Motor neuron (in vitro differentiated cells): ENCODE measurements at regions not wholly inside any gene's neighbourhood (a gene's known extent, or its start where the extent isn't known, plus 50 kb on each side); places are given as distances from the start of the nearest gene placed in this dataset.

Experiments
- ATAC-seq, 8 experiments: fragments of 200-7000 bp; cut with Tn5 transposase; replicated peaks in 6 of 8; 2 replicates each; pipeline ENCODE4 v1.8.0; 2021; ENCODE audit warnings: mild to moderate bottlenecking in 8 of 8, moderate library complexity in 8 of 8
- H3K27ac ChIP-seq, 2 donors: fragments of 250-450 bp; sonication (Bioruptor Pico); 2 replicates each; pipeline ENCODE4 v1.9.0; 2021; ENCODE audit warnings: antibody characterized with exemption in 2 of 2, mild to moderate bottlenecking in 2 of 2, moderate library complexity in 1 of 2
- H3K4me1 ChIP-seq, 2 donors: fragments of 250-450 bp; sonication (Bioruptor Pico); replicated peaks in 1 of 2; 2 replicates each; pipeline ENCODE4 v1.6.1; 2021; ENCODE audit warnings: antibody characterized with exemption in 2 of 2, mild to moderate bottlenecking in 2 of 2, moderate library complexity in 1 of 2
- H3K4me3 ChIP-seq, 5 donors: fragments of 250-450 bp; sonication (Bioruptor Pico); 2 replicates each; pipeline ENCODE4 v1.9.0; 2021; ENCODE audit warnings: antibody characterized with exemption in 5 of 5, mild to moderate bottlenecking in 5 of 5, moderate library complexity in 4 of 5
- WGBS, 10 experiments: fragments of 450-650 bp; shearing (Covaris generic); methylation state at CpG; one replicate each; pipeline ENCODE4 v1.0.0; 2022; 5-methylcytosine and 5-hydroxymethylcytosine counted together
- in situ Hi-C, 9 experiments: fragments of 400-800 bp; cut with MboI; loops; one replicate each; pipeline ENCODE4 v1.15.0; 2021; ENCODE audit warnings: low sequenced_read_pairs in 9 of 9, low pct_unique_long_range_greater_than_20kb in 2 of 9; ENCODE audit not compliant: unreplicated experiment in 9 of 9

DNA sequence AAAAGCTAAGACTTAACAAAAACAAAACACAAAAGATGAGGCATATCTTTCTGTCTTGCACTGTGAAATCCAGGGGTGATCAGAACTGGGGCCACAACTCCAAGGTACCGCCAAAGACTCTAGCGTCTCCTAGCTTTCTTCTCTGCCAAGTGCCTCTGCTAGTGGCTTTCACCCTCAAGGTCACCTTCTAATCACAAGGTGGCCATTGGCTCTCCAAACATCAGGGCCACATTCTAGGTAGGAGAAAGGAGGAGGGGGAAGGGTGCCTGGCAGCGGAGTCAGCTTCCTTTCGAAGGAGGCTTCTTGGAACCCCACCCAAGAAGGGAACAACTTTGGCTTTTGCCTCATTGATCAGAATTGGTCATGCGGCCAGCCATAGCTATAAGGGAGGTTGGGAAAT, 168.8 kb upstream of the SMAD3 start:
- Histone ChIP-seq H3K4me3 (no peak overlapping the region), H3K27ac (no peak overlapping the region), H3K4me1 (no peaks in the 10 kb centered on the region)
- 80 to 100% (median 98%) methylated on average over 1 to 5 of the region's 5 CpGs; no CpG with 5 or more reads in 2 of the 10 experiments for WGBS, 10 experiments
- in situ Hi-C loops = no loop called here
- ATAC-seq = no peak

DNA sequence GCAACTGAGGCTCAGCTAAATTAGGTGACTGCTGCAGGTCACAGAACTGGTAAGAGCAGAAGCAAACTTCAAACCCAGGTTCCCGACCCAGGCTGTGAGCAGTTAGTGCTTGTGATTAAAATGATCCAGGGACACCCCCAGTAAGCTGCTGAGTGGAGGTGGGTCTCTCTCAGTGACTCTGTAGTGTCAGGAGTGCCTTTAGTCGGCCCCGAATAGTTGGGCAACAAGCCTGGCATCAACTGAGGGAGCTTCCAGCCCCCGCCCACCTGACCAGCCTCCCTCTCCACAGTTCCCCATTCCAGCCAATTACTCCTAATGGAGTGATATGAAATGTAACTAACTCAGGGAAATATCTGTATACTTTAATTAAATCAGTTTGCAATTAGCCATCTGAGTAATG, 168.0 kb upstream of the SMAD3 start:
- Histone ChIP-seq H3K4me3 (no peak overlapping the region), H3K27ac (no peak overlapping the region), H3K4me1 (no peaks in the 10 kb centered on the region)
- WGBS, 10 experiments = 33 to 83% (median 80%) methylated on average over 1 to 3 of the region's 4 CpGs; no CpG with 5 or more reads in 5 of the 10 experiments
- ATAC-seq = no peak
- in situ Hi-C loops = no loop called here

DNA sequence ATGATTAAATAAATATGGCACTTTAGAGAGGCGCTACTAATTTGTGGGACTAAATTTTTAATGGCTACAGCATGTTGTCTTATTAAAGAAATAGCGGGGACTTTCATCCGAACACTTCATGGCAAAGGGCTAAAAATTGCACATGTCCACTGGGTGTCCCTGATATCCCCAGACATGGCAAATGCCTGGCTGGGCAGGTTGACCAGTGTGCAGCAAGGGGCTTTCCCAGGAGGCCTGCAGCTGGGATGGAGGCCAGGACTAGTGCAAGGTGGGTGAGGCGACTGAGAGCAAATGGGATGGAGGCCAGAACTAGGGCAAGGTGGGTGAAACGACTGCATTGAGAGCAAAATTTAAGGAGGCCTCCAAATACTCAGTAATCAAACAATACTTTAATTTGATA, 167.4 kb upstream of the SMAD3 start:
- no peaks in the 10 kb centered on the region for H3K4me1 ChIP-seq
- ATAC-seq = no peak
- H3K27ac ChIP-seq = no peak overlapping the region
- no peak overlapping the region for H3K4me3 ChIP-seq
- in situ Hi-C loops = no loop called here
- WGBS, 10 experiments = 75 to 100% (median 91%) methylated on average over 1 to 5 of the region's 5 CpGs; no CpG with 5 or more reads in 2 of the 10 experiments

DNA sequence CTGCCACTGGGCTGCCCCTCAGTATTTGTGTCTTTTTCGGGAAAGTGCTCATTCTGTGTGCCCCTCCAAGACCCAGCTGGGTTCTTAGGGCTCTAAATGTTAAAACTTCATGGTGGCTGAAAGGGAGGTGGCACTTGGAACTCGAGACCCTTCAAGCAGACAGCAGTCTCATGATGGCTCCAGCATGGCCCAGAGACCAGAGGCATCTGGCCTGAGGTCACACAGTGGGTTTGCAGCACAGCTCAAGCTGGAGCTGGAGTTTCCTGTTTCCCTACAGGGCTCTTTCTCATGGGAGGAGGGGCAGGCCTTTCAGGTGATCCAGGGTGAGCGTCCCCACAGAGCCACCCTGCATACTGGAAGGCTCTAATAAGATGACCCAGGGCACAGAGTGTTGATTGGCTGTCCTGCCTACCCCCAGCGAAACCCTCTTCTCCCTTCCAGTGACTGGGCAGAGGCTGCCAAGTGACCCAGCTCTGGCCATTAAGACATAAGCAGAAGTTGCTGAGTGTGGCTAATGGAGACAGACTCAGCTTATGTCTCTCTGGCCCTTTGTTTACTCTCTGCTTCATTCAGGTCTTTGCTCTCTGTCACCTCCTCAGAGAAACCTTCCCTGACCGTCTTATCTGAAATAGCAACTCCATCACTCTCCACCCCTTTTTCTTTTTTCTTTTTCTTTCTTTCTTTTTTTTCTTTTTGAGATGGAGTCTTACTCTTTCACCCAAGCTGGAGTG, 166.6 kb upstream of the SMAD3 start:
- ATAC-seq = no peak
- no peak overlapping the region for H3K27ac ChIP-seq
- H3K4me1 ChIP-seq = no peaks in the 10 kb centered on the region
- in situ Hi-C loops = no loop called here
- H3K4me3 ChIP-seq = no peak overlapping the region
- WGBS, 10 experiments = 65 to 100% (median 83%) methylated on average over 1 to 5 of the region's 5 CpGs

DNA sequence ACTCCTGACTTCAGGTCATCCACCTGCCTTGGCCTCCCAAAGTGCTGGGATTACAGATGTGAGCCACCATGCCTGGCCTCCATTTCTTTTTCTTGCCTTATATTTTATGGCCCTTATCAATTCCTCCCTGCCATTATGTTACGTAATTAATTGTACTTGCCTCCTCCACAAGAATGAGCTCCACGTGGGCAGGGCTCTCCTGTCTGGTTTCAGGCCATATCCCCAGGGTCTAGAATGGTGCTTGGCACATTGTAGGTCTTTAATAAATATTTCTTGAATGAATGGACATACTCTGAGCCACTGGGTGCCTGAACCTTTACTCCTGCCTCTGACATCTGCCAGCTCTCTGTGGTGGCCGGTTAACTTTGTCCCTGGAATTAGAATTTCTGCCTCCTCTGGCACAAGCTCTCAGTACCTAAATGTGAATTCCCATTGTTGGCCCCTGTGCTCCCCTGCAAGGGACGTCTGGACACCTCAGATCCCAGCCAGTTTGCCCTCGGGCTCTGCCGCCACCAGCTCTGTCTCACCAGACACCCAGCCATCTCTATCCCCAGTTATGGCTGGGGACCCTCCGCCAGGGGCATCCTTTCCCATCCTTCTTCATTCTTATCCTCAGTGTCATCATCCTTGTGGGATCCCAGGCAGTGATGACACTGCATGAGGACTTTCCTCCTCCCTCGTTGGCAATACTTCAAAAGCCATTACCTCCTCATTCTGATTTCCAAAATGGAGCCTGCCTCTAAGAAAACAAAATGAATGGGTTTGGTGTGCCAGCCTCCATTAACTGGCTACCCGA, 165.6 kb upstream of the SMAD3 start:
- H3K4me1 ChIP-seq = no peaks in the 10 kb centered on the region
- H3K4me3 ChIP-seq = no peak overlapping the region
- in situ Hi-C loops = no loop called here
- no peak for ATAC-seq
- WGBS, 10 experiments = 55 to 100% (median 85%) methylated on average over 2 to 9 of the region's 9 CpGs; no CpG with 5 or more reads in 1 of the 10 experiments
- no peak overlapping the region for H3K27ac ChIP-seq

DNA sequence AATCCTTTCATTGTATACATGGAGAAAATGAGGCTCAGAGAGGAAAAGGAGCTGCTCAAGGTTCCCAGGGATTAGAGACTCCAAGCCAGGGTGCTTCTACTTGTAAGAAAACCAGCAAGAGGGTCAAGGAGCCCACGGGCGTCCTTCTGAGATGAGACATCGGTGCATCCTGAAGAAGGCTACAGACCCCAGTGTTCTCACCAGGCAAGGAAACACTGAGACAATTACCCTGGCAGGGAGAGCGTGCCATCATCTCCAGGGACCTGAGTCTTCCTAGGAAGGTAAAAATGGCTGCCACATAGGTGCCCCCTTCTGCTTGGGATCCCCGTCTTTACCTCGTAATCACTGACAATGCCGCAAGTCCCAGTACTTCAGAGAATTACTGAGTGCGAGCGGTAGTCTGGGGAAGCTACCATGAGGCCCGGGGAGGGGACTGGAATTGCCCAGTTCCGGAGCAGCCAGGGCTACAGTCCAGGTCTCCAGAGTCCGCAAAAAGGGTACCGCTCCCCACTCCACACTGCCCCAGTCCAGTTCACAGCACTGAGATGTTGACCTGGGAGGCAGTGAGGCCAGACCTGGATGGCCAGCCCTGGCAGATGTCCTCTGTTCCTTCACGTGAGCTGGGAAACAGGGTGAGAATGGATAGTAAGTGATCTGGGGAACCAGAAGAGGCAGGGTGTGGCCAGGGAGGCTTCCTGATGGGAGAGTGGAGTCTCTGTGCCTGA, 164.7 kb upstream of the SMAD3 start:
- WGBS, 10 experiments = 69 to 100% (median 93%) methylated on average over 2 to 12 of the region's 14 CpGs; no CpG with 5 or more reads in 3 of the 10 experiments
- no peak overlapping the region for H3K27ac ChIP-seq
- no peak for ATAC-seq
- in situ Hi-C loops = no loop called here
- no peak overlapping the region for H3K4me3 ChIP-seq
- H3K4me1 ChIP-seq = no peaks in the 10 kb centered on the region

DNA sequence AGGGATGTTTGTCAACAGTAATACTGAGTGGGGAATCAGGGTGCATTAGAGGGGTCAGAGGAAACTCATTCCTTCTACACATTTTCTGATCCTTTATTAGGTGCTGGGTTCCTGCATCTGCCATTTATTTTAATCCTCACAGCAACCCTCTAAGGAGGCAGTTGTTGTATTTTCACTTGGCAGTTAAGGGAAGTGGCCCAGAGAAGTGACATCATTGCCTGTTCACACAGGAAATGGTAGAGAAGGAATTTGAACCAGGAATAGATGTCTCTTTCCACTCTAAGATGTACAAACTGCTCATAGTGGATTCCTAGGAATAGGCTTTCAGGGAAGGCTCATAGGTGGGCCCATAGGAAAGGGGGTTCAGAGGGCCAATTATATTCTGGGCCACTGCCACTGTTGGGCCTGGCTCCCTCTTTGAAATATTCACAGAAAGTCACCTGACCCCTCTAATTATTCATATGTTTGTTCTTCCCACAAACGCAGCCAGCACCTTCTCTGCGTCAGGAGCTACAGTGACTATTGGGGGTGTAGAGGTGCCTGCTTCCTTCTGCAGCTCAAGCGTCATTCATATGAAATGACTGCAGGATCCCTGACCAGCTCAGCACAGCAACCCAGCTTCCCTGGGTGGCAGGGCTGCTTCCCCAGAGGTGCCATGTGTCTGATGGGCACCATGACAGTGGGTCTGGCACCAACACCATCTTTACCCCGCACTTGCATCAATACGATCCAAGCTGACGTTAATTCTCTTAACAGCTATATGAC, 163.9 kb upstream of the SMAD3 start:
- Histone ChIP-seq H3K4me1 (peaks cover 2 to 4% of the 10 kb centered on the region in 2 donors), H3K4me3 (no peak overlapping the region), H3K27ac (no peak overlapping the region)
- 82 to 100% (median 98%) methylated on average over 1 to 6 of the region's 6 CpGs; no CpG with 5 or more reads in 2 of the 10 experiments for WGBS, 10 experiments
- peak in 2 of 8 experiments; percentile 48 to 50 for ATAC-seq
- in situ Hi-C loops = no loop called here

DNA sequence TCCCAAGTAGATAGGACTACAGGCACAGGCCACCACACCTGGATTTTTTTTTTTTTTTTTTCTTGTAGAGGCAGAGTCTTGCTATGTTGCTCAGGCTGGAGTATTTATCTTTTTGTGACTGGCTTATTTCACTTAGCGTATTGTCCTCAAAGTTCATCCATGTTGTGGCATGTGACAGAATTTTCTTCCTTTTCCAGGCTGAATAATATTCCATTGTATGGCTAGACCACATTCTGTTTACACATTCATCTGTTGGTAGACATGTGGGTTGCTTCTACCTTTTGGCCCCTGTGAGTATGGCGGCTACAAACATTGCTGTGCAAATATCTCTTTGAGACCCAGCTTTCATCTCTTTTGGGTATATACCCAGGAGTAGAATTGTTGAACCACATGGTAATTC, 160.2 kb upstream of the SMAD3 start:
- no peak overlapping the region for H3K4me3 ChIP-seq
- ATAC-seq = no peak
- peaks cover 19 to 29% of the 10 kb centered on the region in 2 donors for H3K4me1 ChIP-seq
- in situ Hi-C loops = no loop called here
- WGBS, 10 experiments = 93 to 100% (median 100%) methylated on average over 1 to 2 of the region's 2 CpGs; no CpG with 5 or more reads in 2 of the 10 experiments
- no peak overlapping the region for H3K27ac ChIP-seq

DNA sequence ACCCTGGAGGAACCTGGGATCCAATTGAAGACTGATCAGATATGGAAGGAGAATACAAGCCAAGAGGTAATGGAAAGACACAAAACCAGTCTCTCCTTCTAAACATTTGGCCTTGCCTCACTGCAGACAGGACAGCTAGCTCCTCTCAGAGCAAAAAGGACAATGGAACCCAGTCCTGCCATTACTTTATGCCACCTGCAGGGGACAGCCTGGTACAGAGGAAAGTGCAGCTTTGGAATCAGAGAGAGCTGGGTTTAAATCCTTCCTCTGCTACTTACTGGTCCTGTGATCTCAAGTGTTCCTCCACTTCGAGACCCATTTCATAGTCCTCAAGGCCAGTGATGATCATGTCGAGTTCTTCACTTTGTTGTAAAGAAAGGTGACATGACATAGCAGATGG, 159.4 kb upstream of the SMAD3 start:
- Histone ChIP-seq H3K27ac (no peak overlapping the region), H3K4me1 (peaks cover 20 to 36% of the 10 kb centered on the region in 2 donors), H3K4me3 (no peak overlapping the region)
- no peak for ATAC-seq
- in situ Hi-C loops = no loop called here
- 80 to 100% (median 94%) methylated on average over 1 to 2 of the region's 2 CpGs; no CpG with 5 or more reads in 4 of the 10 experiments for WGBS, 10 experiments

DNA sequence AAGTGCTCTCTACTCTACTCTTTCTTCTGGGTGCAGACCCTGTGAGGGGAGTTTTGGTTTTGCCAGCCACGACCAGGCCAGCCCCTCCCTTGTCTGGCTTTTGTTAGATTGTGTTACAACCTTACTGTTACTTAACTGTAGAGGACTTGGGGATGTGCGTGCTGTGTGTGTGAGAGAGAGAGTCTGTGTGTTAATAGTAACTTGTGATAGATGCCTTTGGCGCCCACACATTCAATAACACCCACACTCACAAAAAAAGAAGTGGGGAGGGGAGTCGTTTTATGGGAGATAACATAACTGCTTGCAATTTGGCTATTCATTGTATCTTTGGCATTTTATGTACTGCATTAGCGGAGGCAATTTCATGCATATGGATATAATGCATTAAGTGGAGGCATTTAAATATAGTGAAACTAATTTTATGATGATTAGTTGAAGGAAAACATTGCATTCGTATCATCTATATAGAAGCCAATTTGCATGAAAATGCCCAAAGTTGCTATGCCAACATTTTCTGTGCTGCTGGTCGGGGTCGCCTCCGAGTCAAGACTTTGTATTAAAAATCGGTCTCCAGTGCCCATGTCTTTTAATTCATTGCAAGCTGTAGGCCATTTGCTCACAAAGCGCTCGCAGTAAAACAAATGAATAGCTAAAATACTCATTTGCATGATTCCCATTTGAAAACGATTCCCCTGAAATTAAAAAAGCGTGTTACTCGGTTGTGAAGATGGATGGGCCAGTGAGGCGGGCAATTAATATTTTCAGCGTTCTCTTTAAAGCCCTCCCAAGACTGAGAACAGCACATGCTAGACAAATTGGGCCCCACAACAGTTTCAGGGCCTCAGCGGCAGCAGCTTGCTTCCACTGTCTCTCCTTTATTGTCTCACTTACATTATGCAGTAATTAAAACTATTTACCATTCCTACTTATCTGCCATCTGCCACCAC, 158.5 kb upstream of the SMAD3 start:
- Histone ChIP-seq H3K27ac (peak overlapping the region; percentile 49 to 59), H3K4me1 (peaks cover 23 to 41% of the 10 kb centered on the region in 2 donors), H3K4me3 (no peak overlapping the region)
- WGBS, 10 experiments = 8 to 74% (median 21%) methylated on average over 2 to 16 of the region's 18 CpGs
- in situ Hi-C loops = no loop called here
- peak in 6 of 8 experiments; percentile 32 to 78 (median 66) for ATAC-seq

DNA sequence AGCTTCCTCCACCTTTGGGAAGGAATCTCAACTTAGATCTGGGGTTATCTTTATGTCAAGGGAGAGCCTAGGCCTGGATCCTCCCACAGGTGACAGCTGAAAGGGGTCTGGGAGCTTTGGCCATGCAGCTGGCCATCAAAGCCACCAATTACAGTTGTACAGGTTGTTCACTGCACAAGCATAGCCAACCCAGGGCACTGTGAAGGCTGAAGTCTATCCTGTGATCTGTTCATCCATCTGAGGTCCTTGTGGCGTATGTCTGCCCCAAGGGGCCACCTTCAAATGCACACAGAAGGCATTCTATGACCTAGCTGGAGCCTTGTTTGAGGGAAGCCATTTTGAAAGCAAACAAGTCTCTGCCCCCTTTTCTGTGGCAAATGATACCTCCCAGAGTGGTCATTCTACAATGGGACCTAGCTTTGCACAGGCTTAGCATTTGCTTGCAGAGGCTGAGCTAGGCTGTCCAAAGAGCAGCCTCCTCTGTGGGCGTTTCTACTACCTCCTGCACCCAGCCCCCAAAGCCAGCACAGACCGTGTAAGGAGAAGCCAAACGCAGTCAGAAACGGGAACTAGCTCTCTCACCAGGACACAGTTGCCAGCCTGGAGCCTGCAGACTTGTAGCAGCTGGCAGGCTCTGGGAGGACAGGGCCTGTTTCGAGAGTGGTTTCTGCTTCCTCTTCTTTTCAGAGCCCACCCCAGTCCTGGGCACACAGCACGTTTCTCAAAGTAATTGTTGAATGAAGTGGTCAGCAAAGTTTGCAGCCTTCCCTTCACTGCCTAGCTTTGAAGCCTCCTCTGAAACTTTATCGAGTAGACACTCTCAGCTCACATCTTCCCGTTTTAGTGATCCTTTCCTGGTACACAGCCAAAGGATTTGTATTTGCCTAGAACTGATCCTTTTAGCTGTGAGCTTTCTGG, 157.3 kb upstream of the SMAD3 start:
- peak overlapping the region; percentile 41 to 49 for H3K27ac ChIP-seq
- 8 to 100% (median 70%) methylated on average over 1 to 7 of the region's 9 CpGs; no CpG with 5 or more reads in 2 of the 10 experiments for WGBS, 10 experiments

More for the DNA sequence above, 157.3 kb upstream of the SMAD3 start:
- Histone ChIP-seq H3K4me1 (peaks cover 23 to 41% of the 10 kb centered on the region in 2 donors), H3K4me3 (no peak overlapping the region)
- ATAC-seq = peak; percentile 13 to 32 (median 18)
- in situ Hi-C loops = no loop called here
